CD14-positive monocyte (primary cell): ENCODE measurements at regions not wholly inside any gene's neighbourhood (a gene's known extent, or its start where the extent isn't known, plus 50 kb on each side); places are given as distances from the start of the nearest gene placed in this dataset.

Experiments
- DNase-seq, 3 donors: peaks; one replicate each; pipeline ENCODE4 v3.0.0-alpha.2; 2011 to 2022
- H2AFZ ChIP-seq: 2 replicates; pipeline ENCODE4 v1.6.0; 2012; ENCODE audit warnings: mild to moderate bottlenecking, low read depth, low read length, inconsistent platforms; ENCODE audit not compliant: insufficient read depth, poor library complexity, severe bottlenecking
- H3K27ac ChIP-seq, 2 donors: 1 replicate in 1 of 2; 2 replicates in 1 of 2; pipeline ENCODE4 v1.5.1; 2012 to 2013; ENCODE audit warnings: low read length in 2 of 2, control low read depth in 1 of 2, inconsistent platforms in 1 of 2, low read depth in 1 of 2, mild to moderate bottlenecking in 1 of 2
- H3K27me3 ChIP-seq, 2 donors: one replicate each; pipeline versions ENCODE4 v1.6.0 to v1.6.1; 2011 to 2013; ENCODE audit warnings: low read length in 2 of 2; ENCODE audit not compliant: control insufficient read depth in 2 of 2, insufficient read depth in 2 of 2
- H3K36me3 ChIP-seq, 2 donors: replicated peaks in 1 of 2; 1 replicate in 1 of 2; 2 replicates in 1 of 2; pipeline versions ENCODE4 v1.5.1 to v1.6.1; 2012 to 2013; ENCODE audit warnings: low read length in 2 of 2, control low read depth in 1 of 2, inconsistent platforms in 1 of 2, mild to moderate bottlenecking in 1 of 2; ENCODE audit not compliant: insufficient read depth in 2 of 2, control insufficient read depth in 1 of 2
- H3K4me1 ChIP-seq, 2 donors: 1 replicate in 1 of 2; 2 replicates in 1 of 2; pipeline versions ENCODE4 v1.5.1 to v1.6.1; 2012 to 2013; ENCODE audit warnings: low read length in 2 of 2, control low read depth in 1 of 2, inconsistent platforms in 1 of 2, mild to moderate bottlenecking in 1 of 2, moderate library complexity in 1 of 2; ENCODE audit not compliant: insufficient read depth in 2 of 2, control insufficient read depth in 1 of 2
- H3K4me2 ChIP-seq: replicated peaks from 2 replicates; pipeline ENCODE3; 2012; ENCODE audit warnings: low read length, moderate library complexity, mild to moderate bottlenecking; ENCODE audit not compliant: poor library complexity, severe bottlenecking; ENCODE audit errors: extremely low read depth
- H3K4me3 ChIP-seq, 3 experiments: fragments of 200-600 bp in 1 of 3; sonication (generic) in 1 of 3; replicated peaks in 1 of 3; 1 replicate in 2 of 3; 2 replicates in 1 of 3; pipeline ENCODE4 v1.5.1; 2011 to 2013; ENCODE audit warnings: low read length in 3 of 3, mild to moderate bottlenecking in 3 of 3, control low read depth in 2 of 3, low read depth in 2 of 3, inconsistent platforms in 1 of 3, moderate library complexity in 1 of 3
- H3K79me2 ChIP-seq: 2 replicates; pipeline ENCODE4 v1.6.0; 2012; ENCODE audit warnings: mild to moderate bottlenecking, control low read depth, inconsistent platforms, low read length, moderate library complexity; ENCODE audit not compliant: insufficient read depth
- H3K9ac ChIP-seq: 2 replicates; pipeline ENCODE4 v1.6.0; 2017; ENCODE audit warnings: low read length, mild to moderate bottlenecking; ENCODE audit not compliant: insufficient read depth, poor library complexity, severe bottlenecking
- H3K9me3 ChIP-seq, 2 donors: replicated peaks in 1 of 2; 1 replicate in 1 of 2; 2 replicates in 1 of 2; pipeline versions ENCODE4 v1.5.1 to v1.6.1; 2012 to 2013; ENCODE audit warnings: low read length in 2 of 2, control low read depth in 1 of 2; ENCODE audit not compliant: control insufficient read depth in 1 of 2, insufficient read depth in 1 of 2
- H4K20me1 ChIP-seq: 2 replicates; pipeline ENCODE4 v1.6.0; 2012; ENCODE audit warnings: mild to moderate bottlenecking, low read length, control low read depth, moderate library complexity; ENCODE audit not compliant: insufficient read depth
- H3K27ac Mint-ChIP-seq, 7 donors: one replicate each; pipeline ENCODE4 v1.8.0; 2020; ENCODE audit warnings: mild to moderate bottlenecking in 7 of 7, mixed read lengths in 7 of 7, moderate library complexity in 6 of 7, inconsistent platforms in 2 of 7
- H3K27me3 Mint-ChIP-seq, 3 donors: one replicate each; pipeline ENCODE4 v1.8.0; 2021 to 2022; ENCODE audit warnings: low read depth in 3 of 3, mild to moderate bottlenecking in 3 of 3, mixed read lengths in 3 of 3, moderate library complexity in 3 of 3, inconsistent platforms in 1 of 3
- H3K36me3 Mint-ChIP-seq, 2 donors: one replicate each; pipeline ENCODE4 v1.8.0; 2020; ENCODE audit warnings: mixed read lengths in 2 of 2, inconsistent platforms in 1 of 2, mild to moderate bottlenecking in 1 of 2
- H3K4me1 Mint-ChIP-seq: one replicate; pipeline ENCODE4 v1.8.0; 2020; ENCODE audit warnings: mild to moderate bottlenecking, mixed read lengths
- H3K4me3 Mint-ChIP-seq, 2 donors: one replicate each; pipeline ENCODE4 v1.8.0; 2020; ENCODE audit warnings: mild to moderate bottlenecking in 2 of 2, mixed read lengths in 2 of 2, moderate library complexity in 1 of 2
- H3K9me3 Mint-ChIP-seq, 7 donors: one replicate each; pipeline ENCODE4 v1.8.0; 2020 to 2022; ENCODE audit warnings: mixed read lengths in 7 of 7, mild to moderate bottlenecking in 6 of 7, moderate library complexity in 6 of 7, inconsistent platforms in 2 of 7
- WGBS: methylation state at CpG from one replicate; pipeline ENCODE4 v1.1.5; 2013; ENCODE audit warnings: missing lambda C conversion rate; ENCODE audit not compliant: insufficient coverage; 5-methylcytosine and 5-hydroxymethylcytosine counted together
- intact Hi-C, 2 donors: fragments of 100-400 bp; cut with micrococcal nuclease; formaldehyde crosslinking; loops; one replicate each; pipeline versions ENCODE4 v1.15.0 to v1.15.1; 2023
- TF ChIP-seq, protein P1 (sequence below): fragments of 200-600 bp; IDR thresholded peaks from one replicate; pipeline ENCODE4 v1.8.0; 2022; ENCODE audit warnings: antibody characterized with exemption, mild to moderate bottlenecking

- no peaks in the 10 kb centered on the region for H3K27me3 Mint-ChIP-seq
Observed at GRCh38 chr7:68306692-68307107, 1291.6 kb upstream of the AUTS2 start.

GRCh38 chr7:68309271-68309670 is 1289.0 kb upstream of the AUTS2 start:
- Histone ChIP-seq H2AFZ (no peak overlapping the region), H3K4me2 (no peak overlapping the region), H3K27me3 (no peaks in the 10 kb centered on the region), H3K79me2 (no peaks in the 10 kb centered on the region), H4K20me1 (no peaks in the 10 kb centered on the region), H3K4me3 (no peak overlapping the region), H3K9me3 (peaks cover 49 to 63% of the 10 kb centered on the region in 2 donors), H3K9ac (no peak overlapping the region), H3K36me3 (no peaks in the 10 kb centered on the region), H3K4me1 (no peaks in the 10 kb centered on the region), H3K27ac (no peak overlapping the region)
- WGBS: 100% methylated on average over 1 of the region's 2 CpGs
- no peak for DNase-seq
- H3K36me3 Mint-ChIP-seq: no peaks in the 10 kb centered on the region
- TF ChIP-seq, protein P1, sequence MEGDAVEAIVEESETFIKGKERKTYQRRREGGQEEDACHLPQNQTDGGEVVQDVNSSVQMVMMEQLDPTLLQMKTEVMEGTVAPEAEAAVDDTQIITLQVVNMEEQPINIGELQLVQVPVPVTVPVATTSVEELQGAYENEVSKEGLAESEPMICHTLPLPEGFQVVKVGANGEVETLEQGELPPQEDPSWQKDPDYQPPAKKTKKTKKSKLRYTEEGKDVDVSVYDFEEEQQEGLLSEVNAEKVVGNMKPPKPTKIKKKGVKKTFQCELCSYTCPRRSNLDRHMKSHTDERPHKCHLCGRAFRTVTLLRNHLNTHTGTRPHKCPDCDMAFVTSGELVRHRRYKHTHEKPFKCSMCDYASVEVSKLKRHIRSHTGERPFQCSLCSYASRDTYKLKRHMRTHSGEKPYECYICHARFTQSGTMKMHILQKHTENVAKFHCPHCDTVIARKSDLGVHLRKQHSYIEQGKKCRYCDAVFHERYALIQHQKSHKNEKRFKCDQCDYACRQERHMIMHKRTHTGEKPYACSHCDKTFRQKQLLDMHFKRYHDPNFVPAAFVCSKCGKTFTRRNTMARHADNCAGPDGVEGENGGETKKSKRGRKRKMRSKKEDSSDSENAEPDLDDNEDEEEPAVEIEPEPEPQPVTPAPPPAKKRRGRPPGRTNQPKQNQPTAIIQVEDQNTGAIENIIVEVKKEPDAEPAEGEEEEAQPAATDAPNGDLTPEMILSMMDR: no peak
- H3K4me3 Mint-ChIP-seq: no peak overlapping the region
- no peak overlapping the region for H3K27ac Mint-ChIP-seq
- H3K27me3 Mint-ChIP-seq: no peaks in the 10 kb centered on the region
- no peaks in the 10 kb centered on the region for H3K4me1 Mint-ChIP-seq
- peaks cover 3 to 60% (median 32%) of the 10 kb centered on the region in 7 donors for H3K9me3 Mint-ChIP-seq
- intact Hi-C loops: no loop called here

More at GRCh38 chr7:68306692-68307107, 1291.6 kb upstream of the AUTS2 start:
- Histone ChIP-seq H3K79me2 (no peaks in the 10 kb centered on the region), H2AFZ (no peak overlapping the region), H3K4me1 (no peaks in the 10 kb centered on the region), H4K20me1 (no peaks in the 10 kb centered on the region), H3K4me3 (no peak overlapping the region), H3K9me3 (peaks cover 27 to 49% of the 10 kb centered on the region in 2 donors), H3K4me2 (no peak overlapping the region), H3K27me3 (no peaks in the 10 kb centered on the region), H3K27ac (no peak overlapping the region), H3K36me3 (no peaks in the 10 kb centered on the region), H3K9ac (no peak overlapping the region)
- Mint-ChIP-seq H3K36me3 (no peaks in the 10 kb centered on the region), H3K4me1 (no peaks in the 10 kb centered on the region), H3K27ac (no peak overlapping the region), H3K4me3 (no peak overlapping the region), H3K9me3 (peaks cover 0 to 45% (median 23%) of the 10 kb centered on the region in 7 donors)
- TF ChIP-seq, protein P1: no peak
- DNase-seq: no peak
- intact Hi-C loops: no loop called here
- 78% methylated on average over 2 of the region's 3 CpGs for WGBS
